Loucy (cell line): ENCODE measurements at regions not wholly inside any gene's neighbourhood (a gene's known extent, or its start where the extent isn't known, plus 50 kb on each side); places are given as distances from the start of the nearest gene placed in this dataset.

Experiments
- CTCF ChIP-seq: fragments of 200-600 bp; sonication (generic); conservative IDR thresholded peaks from 2 replicates; pipeline ENCODE4 v1.5.1; 2014; ENCODE audit warnings: mild to moderate bottlenecking, antibody characterized with exemption, low read length
- EZH2phosphoT487 ChIP-seq: fragments of 200-600 bp; IDR thresholded peaks from 2 replicates; pipeline ENCODE4 v1.6.1; 2018; ENCODE audit warnings: antibody characterized with exemption, mild to moderate bottlenecking, moderate library complexity, borderline replicate concordance

- TF ChIP-seq CTCF (no peak), EZH2phosphoT487 (no peak)
Measured at GRCh38 chr5:6178846-6179532, 199.4 kb downstream of the MED10 start.
